Ovary (tissue), 3 donors: ENCODE measurements at regions not wholly inside any gene's neighbourhood (a gene's known extent, or its start where the extent isn't known, plus 50 kb on each side); places are given as distances from the start of the nearest gene placed in this dataset.

ENCODE experiments used
- EP300 ChIP-seq: sonication (generic); formaldehyde crosslinking; IDR thresholded peaks from one replicate; pipeline ENCODE4 v1.6.1; 2017; ENCODE audit warnings: antibody characterized with exemption
- TF ChIP-seq, protein P1 (sequence below), 3 donors: fragments of 450-650 bp in 2 of 3; fragments of 200-600 bp in 1 of 3; IDR thresholded peaks; one replicate each; pipeline versions ENCODE4 v1.5.1 to v1.8.0; 2016 to 2022; ENCODE audit warnings: antibody characterized with exemption in 3 of 3, mild to moderate bottlenecking in 1 of 3
- donor health status: DM: no; HTN: no; CAD: no.

DNA sequence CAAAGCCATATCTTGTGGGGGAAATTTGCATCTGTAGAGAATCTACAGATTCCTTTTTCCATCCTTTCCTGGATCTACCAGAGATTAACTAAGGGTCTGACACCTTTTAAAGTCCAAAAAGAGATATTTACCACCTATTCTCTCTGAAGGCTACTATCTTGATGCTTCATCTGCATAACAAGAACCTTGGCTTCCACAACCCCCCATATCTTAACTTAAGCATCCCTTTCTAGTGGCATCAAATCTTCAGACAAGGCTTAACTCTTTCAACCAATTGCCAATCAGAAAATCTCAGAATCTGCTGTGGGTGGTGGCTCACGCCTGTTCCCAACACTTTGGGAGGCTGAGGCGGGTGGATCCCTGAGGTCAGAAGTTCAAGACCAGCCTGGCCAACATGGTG, 74.3 kb upstream of the FICD start:
- TF ChIP-seq EP300: no peak
- TF ChIP-seq, protein P1, sequence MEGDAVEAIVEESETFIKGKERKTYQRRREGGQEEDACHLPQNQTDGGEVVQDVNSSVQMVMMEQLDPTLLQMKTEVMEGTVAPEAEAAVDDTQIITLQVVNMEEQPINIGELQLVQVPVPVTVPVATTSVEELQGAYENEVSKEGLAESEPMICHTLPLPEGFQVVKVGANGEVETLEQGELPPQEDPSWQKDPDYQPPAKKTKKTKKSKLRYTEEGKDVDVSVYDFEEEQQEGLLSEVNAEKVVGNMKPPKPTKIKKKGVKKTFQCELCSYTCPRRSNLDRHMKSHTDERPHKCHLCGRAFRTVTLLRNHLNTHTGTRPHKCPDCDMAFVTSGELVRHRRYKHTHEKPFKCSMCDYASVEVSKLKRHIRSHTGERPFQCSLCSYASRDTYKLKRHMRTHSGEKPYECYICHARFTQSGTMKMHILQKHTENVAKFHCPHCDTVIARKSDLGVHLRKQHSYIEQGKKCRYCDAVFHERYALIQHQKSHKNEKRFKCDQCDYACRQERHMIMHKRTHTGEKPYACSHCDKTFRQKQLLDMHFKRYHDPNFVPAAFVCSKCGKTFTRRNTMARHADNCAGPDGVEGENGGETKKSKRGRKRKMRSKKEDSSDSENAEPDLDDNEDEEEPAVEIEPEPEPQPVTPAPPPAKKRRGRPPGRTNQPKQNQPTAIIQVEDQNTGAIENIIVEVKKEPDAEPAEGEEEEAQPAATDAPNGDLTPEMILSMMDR (IDR thresholded peaks at IDR 0.05): no peak
